Right lung (tissue), 2 donors: ENCODE measurements at regions not wholly inside any gene's neighbourhood (a gene's known extent, or its start where the extent isn't known, plus 50 kb on each side); places are given as distances from the start of the nearest gene placed in this dataset.

ENCODE experiments used
- DNase-seq, 2 donors: peaks; one replicate each; pipeline ENCODE4 v3.0.0-alpha.2; 2013

DNA sequence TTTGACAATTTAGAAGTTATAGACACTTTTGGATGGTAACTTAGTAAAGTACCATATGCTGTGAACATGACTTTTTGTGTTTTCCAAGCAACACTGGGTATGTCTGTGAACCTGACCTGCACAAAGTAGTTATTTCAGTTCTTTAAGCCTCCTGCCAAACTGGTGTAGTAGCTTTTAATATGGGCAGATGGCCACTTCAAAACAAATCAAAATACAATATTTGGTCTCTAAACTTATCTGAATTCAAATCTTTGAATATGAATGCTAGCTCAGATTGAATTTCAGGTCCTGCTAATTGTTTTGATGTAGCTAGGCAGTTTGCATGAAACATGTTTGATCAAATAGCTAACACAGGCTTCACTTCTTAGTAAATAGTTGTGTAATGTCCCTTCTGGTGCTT is 1176.7 kb upstream of the CDH9 start:
- no peak for DNase-seq

GRCh38 chr5:28214292-28214691 is 1175.9 kb upstream of the CDH9 start:
- no peak for DNase-seq

GRCh38 chr5:28208356-28208755 is 1170.0 kb upstream of the CDH9 start:
- DNase-seq: no peak

GRCh38 chr5:28190011-28190410 is 1151.6 kb upstream of the CDH9 start:
- no peak for DNase-seq

DNA sequence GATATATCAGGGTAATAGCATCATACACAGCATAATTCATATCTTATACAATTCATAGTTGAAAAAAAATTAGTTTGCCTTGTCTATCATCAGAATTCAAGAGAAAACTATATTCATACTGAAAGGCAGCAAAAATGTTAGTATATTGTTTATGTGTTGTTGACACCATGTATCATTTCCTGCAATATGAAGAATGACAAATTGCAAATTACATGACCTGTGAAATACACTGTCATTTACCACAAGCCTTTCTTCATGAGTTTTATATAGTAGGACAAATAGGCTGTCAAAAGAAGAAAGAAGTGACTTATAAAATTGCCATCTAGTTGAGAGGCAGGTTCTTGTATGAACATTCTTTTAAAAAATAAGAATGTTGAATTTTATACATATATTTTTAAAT is 1136.3 kb upstream of the CDH9 start:
- no peak for DNase-seq

- peak; percentile 9 for DNase-seq
Measured at GRCh38 chr5:28165096-28165495, 1126.7 kb upstream of the CDH9 start.

DNA sequence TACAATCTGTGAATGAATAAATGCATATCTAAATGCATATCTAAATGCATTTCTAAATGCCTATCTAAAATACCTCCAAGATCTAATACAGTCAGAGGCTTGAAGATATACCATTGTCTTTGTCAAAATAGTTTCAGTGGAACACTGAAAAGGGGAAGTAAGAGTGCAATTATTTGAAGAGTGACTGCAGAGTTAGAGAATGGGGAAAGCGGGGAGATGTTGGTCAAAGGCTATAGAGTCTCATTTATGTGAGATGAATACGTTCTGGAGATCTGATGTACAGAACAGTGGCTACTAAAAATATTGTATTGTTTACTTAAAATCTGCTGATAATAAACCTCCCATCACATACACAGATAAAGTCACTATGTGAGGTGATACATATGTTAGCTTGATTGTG is 1126.2 kb upstream of the CDH9 start:
- DNase-seq: no peak

GRCh38 chr5:28156981-28157380 is 1118.6 kb upstream of the CDH9 start:
- DNase-seq: no peak

GRCh38 chr5:28143519-28143918 is 1105.1 kb upstream of the CDH9 start:
- DNase-seq: no peak

DNA sequence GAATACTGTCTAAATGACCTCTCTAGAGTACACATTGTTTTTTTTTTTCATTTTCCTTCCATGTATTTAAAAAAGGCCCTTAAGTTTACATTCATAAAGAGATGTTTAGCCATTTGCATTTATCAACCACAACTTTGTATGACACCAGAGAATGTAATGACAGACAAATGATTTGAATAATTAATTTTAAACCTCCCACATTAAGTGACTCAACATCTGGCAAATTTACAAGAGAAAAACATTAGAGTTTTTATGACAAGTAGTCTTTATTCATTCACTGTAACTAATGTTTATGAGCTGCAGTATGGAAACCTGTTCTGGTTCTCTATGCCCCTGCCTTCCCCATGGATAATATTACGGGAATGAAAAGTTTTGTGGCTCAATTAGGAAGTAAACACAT is 1093.8 kb upstream of the CDH9 start:
- no peak for DNase-seq

GRCh38 chr5:28117691-28118090 is 1079.3 kb upstream of the CDH9 start:
- DNase-seq: no peak

GRCh38 chr5:28117273-28117672 is 1078.9 kb upstream of the CDH9 start:
- DNase-seq: no peak

DNA sequence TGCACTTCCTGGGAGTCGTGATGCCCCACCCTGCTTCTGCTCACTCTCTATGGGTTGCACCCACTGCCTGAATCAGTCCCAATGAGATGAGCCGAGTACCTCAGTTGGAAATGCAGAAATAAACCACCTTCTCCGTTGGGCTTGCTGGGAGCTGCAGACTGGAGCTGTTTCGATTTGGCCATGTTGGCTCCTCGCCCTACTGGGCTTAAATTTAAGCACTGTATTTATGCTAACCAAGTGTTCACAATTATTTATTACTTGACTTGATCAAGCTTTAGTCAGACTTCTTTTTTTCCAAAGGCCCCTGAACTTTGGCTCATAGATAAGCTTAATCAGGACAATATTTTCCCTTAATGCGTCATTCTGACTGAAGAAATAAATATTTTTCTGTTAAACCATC is 1072.4 kb upstream of the CDH9 start:
- no peak for DNase-seq

GRCh38 chr5:28104080-28104479 is 1065.7 kb upstream of the CDH9 start:
- DNase-seq: no peak

GRCh38 chr5:28084069-28084468 is 1045.7 kb upstream of the CDH9 start:
- no peak for DNase-seq

DNA sequence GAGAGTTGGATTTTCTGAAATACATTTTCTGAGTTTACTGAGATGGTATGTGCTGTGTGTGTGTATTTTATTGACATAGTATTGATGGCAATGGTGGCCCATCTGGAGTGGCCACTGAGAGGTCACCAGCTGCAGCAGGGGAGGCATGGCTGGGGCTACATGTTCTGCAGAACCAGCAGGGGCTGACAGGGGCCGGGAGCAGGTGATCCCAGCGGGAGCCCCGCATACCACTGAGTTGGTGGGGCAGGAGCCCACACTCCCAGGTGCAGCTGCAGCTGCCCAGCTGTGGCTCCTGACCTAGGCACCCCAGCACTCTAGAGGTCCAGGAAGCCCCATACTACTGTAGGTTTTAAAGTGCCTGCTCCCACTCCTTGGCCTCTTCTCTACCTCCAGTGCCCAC is 1044.2 kb upstream of the CDH9 start:
- DNase-seq: no peak

DNA sequence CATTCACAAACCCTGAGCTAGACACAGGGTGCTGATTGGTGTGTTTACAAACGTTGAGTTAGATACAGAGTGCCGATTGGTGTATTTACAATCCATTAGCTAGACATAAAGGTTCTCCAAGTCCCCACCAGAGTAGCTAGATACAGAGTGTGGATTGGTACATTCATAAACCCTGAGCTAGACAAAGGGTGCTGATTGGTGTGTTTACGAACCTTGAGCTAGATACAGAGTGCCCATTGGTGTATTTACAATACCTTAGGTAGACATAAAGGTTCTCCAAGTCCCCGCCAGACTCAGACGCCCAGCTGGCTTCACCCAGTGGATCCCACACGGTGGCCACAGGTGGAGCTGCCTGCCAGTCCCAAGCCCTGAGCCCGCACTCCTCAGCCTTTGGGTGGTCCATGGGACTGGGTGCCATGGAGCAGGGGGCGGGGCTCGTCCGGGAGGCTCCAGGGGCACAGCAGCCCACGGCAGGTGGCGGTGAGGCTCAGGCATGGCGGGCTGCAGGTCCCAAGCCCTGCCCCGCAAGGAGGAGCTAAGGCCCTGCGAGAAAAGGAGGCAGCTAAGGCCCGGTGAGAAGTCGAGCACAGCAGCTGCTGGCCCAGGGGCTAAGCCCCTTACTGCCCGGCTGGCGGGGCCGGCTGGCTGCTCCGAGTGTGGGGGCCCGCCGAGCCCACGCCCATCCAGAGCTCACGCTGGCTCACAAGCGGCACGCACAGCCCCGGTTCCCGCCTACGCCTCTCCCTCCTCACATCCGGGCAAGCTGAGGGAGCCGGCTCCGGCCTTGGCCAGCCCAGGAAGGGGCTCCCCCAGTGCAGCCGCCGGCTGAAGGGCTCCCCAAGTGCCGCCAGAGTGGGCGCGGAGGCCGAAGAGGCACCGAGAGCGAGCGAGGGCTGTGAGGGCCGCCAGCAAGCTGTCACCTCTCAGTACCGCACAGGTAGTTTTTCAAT is 1039.2 kb upstream of the CDH9 start:
- no peak for DNase-seq

GRCh38 chr5:28066856-28067255 is 1028.5 kb upstream of the CDH9 start:
- DNase-seq: no peak

DNA sequence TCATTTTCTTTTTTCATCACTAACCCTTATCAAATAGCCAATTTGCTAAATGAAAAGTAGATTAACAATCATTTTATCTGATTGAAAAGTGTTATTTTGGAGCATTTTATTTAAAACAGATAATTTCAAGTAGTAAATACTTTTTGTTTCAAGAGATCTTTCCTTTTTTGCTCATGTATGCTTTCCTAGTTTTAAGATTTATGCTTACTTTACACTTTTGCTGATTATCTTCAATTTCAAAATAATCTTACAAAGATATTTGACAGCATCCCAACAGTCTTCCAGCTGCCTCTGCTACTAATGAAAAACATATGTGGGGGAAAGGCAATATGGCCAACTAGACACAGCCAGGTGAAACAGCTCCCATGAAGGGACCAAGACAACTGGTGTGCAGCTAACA is 1027.3 kb upstream of the CDH9 start:
- DNase-seq: no peak

DNA sequence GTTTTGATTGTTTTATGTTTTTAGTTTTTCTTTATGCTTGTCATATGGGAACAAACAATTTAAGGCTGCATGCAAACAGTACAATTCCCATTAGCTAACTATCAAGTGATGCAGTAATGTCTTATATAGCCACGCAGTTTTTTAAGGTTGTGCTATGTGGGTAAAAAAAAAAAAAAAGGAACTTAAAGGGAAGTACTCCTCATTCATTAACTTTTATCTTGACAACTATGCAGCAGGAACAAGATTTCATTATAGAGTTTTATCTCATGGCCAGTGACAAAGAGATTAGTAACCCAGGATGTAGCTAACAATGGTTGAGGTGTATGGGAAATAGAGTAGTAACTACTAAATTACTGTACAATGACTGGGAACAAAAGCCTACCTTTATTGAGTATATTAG is 1008.2 kb upstream of the CDH9 start:
- DNase-seq: no peak

DNA sequence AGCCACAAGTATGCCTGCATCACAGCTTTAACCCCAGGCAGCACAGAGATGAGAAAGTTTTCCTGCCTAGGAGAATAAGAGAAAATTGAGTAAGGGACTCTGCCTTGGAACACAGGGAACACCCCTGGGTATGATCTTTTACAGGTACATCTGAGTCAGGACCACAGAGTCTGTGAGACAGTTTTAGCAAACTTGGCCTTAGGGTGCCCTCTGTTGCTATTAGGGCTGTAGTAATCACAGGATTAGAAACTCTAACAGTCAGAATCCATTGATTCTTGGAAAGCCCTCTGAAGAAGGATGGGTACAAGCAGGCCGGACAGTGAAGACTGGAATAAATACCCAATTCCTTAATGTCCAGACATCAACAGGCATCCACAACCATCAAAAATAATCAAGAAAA is 989.5 kb upstream of the CDH9 start:
- no peak for DNase-seq

DNA sequence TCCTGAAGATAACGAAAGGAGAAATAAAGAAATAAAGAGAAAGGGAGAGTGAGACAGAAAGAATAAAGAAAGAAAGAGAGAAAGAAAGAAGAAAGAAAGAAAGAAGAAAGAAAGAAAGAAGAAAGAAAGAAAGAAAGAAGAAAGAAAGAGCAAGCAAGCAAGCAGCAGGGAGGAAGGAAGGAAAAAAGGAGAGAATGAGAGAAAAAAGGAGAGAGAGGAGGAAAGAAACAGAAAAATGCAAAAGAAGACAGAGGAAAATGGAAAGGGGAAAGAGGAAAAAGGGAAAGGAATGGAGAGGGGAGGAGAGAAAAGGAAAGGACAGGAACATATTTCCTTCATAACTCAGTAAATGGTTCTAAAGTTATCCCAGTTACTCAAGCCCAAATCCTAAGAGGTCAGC is 978.8 kb upstream of the CDH9 start:
- no peak for DNase-seq

- DNase-seq: no peak
Measured at GRCh38 chr5:28014779-28015178, 976.4 kb upstream of the CDH9 start.

- no peak for DNase-seq
Measured at GRCh38 chr5:28012538-28012937, 974.2 kb upstream of the CDH9 start.
